ENCODE measurements at regions not wholly inside any gene's neighbourhood (a gene's known extent, or its start where the extent isn't known, plus 50 kb on each side); places are given as distances from the start of the nearest gene placed in this dataset.

- Histone ChIP-seq H3K79me2 (replicated peaks; ENCODE audit: insufficient read depth) (no peaks in the 10 kb centered on the region), H3K36me3 (ENCODE audit: insufficient read depth) (no peaks in the 10 kb centered on the region)
Observed at GRCh38 chr5:92807085-92807484, 773.9 kb downstream of the NR2F1-AS1 start.

More at GRCh38 chr5:92807085-92807484, 773.9 kb downstream of the NR2F1-AS1 start:
- H3F3A ChIP-seq (replicated peaks; ENCODE audit: low read depth) = no peaks in the 10 kb centered on the region
- H3K27me3 ChIP-seq (ENCODE audit: insufficient read depth) = no peaks in the 10 kb centered on the region
- no peak overlapping the region for H3K27ac ChIP-seq (ENCODE audit: low read depth)
- no peak for DNase-seq (ENCODE audit: low spot score)
- no peaks in the 10 kb centered on the region for H3K9me2 ChIP-seq (ENCODE audit: insufficient read depth)
- no peak overlapping the region for H2AFZ ChIP-seq
- no peak for ATAC-seq
- Mint-ChIP-seq H3K27ac (no peak overlapping the region), H3K9me3 (no peaks in the 10 kb centered on the region), H3K36me3 (ENCODE audit: low read depth) (no peaks in the 10 kb centered on the region), H3K4me3 (no peak overlapping the region), H3K27me3 (ENCODE audit: insufficient read depth, low read depth, poor library complexity) (no peaks in the 10 kb centered on the region), H3K4me1 (no peaks in the 10 kb centered on the region; the same call in 2 of the 3 replicates)
- H4K20me1 ChIP-seq (replicated peaks; ENCODE audit: insufficient read depth) = no peaks in the 10 kb centered on the region
- TF ChIP-seq, protein P1, sequence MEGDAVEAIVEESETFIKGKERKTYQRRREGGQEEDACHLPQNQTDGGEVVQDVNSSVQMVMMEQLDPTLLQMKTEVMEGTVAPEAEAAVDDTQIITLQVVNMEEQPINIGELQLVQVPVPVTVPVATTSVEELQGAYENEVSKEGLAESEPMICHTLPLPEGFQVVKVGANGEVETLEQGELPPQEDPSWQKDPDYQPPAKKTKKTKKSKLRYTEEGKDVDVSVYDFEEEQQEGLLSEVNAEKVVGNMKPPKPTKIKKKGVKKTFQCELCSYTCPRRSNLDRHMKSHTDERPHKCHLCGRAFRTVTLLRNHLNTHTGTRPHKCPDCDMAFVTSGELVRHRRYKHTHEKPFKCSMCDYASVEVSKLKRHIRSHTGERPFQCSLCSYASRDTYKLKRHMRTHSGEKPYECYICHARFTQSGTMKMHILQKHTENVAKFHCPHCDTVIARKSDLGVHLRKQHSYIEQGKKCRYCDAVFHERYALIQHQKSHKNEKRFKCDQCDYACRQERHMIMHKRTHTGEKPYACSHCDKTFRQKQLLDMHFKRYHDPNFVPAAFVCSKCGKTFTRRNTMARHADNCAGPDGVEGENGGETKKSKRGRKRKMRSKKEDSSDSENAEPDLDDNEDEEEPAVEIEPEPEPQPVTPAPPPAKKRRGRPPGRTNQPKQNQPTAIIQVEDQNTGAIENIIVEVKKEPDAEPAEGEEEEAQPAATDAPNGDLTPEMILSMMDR (conservative IDR thresholded peaks at IDR 0.05; ENCODE audit: low read depth in 2 of 2) = no peak
- no peak for TF ChIP-seq CREB1 (CRISPR knock-in tag; IDR thresholded peaks at IDR 0.05; ENCODE audit: low read depth)
- TF ChIP-seq STAT1 (IDR thresholded peaks at IDR 0.05; ENCODE audit: unreplicated experiment) = no peak
- no peak for TF ChIP-seq EZH2 (IDR thresholded peaks at IDR 0.05; ENCODE audit: low read depth, unreplicated experiment)
- TF ChIP-seq, protein P2, sequence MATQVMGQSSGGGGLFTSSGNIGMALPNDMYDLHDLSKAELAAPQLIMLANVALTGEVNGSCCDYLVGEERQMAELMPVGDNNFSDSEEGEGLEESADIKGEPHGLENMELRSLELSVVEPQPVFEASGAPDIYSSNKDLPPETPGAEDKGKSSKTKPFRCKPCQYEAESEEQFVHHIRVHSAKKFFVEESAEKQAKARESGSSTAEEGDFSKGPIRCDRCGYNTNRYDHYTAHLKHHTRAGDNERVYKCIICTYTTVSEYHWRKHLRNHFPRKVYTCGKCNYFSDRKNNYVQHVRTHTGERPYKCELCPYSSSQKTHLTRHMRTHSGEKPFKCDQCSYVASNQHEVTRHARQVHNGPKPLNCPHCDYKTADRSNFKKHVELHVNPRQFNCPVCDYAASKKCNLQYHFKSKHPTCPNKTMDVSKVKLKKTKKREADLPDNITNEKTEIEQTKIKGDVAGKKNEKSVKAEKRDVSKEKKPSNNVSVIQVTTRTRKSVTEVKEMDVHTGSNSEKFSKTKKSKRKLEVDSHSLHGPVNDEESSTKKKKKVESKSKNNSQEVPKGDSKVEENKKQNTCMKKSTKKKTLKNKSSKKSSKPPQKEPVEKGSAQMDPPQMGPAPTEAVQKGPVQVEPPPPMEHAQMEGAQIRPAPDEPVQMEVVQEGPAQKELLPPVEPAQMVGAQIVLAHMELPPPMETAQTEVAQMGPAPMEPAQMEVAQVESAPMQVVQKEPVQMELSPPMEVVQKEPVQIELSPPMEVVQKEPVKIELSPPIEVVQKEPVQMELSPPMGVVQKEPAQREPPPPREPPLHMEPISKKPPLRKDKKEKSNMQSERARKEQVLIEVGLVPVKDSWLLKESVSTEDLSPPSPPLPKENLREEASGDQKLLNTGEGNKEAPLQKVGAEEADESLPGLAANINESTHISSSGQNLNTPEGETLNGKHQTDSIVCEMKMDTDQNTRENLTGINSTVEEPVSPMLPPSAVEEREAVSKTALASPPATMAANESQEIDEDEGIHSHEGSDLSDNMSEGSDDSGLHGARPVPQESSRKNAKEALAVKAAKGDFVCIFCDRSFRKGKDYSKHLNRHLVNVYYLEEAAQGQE (IDR thresholded peaks at IDR 0.05; ENCODE audit: unreplicated experiment) = no peak
- no peak for TF ChIP-seq POLR2AphosphoS5 (IDR thresholded peaks at IDR 0.05; ENCODE audit: low read depth)
- no peak for TF ChIP-seq ZNF114 (CRISPR knock-in tag; IDR thresholded peaks at IDR 0.05)
- no peak for TF ChIP-seq EZH2phosphoT487 (IDR thresholded peaks at IDR 0.05; ENCODE audit: unreplicated experiment)
- no peak for TF ChIP-seq ZNF331 (CRISPR knock-in tag; IDR thresholded peaks at IDR 0.05; ENCODE audit: low read depth)
- TF ChIP-seq, protein P3, sequence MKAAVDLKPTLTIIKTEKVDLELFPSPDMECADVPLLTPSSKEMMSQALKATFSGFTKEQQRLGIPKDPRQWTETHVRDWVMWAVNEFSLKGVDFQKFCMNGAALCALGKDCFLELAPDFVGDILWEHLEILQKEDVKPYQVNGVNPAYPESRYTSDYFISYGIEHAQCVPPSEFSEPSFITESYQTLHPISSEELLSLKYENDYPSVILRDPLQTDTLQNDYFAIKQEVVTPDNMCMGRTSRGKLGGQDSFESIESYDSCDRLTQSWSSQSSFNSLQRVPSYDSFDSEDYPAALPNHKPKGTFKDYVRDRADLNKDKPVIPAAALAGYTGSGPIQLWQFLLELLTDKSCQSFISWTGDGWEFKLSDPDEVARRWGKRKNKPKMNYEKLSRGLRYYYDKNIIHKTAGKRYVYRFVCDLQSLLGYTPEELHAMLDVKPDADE (IDR thresholded peaks at IDR 0.05) = no peak
- TF ChIP-seq NANOG (IDR thresholded peaks at IDR 0.05; ENCODE audit: borderline replicate concordance) = no peak
- TF ChIP-seq, protein P4, sequence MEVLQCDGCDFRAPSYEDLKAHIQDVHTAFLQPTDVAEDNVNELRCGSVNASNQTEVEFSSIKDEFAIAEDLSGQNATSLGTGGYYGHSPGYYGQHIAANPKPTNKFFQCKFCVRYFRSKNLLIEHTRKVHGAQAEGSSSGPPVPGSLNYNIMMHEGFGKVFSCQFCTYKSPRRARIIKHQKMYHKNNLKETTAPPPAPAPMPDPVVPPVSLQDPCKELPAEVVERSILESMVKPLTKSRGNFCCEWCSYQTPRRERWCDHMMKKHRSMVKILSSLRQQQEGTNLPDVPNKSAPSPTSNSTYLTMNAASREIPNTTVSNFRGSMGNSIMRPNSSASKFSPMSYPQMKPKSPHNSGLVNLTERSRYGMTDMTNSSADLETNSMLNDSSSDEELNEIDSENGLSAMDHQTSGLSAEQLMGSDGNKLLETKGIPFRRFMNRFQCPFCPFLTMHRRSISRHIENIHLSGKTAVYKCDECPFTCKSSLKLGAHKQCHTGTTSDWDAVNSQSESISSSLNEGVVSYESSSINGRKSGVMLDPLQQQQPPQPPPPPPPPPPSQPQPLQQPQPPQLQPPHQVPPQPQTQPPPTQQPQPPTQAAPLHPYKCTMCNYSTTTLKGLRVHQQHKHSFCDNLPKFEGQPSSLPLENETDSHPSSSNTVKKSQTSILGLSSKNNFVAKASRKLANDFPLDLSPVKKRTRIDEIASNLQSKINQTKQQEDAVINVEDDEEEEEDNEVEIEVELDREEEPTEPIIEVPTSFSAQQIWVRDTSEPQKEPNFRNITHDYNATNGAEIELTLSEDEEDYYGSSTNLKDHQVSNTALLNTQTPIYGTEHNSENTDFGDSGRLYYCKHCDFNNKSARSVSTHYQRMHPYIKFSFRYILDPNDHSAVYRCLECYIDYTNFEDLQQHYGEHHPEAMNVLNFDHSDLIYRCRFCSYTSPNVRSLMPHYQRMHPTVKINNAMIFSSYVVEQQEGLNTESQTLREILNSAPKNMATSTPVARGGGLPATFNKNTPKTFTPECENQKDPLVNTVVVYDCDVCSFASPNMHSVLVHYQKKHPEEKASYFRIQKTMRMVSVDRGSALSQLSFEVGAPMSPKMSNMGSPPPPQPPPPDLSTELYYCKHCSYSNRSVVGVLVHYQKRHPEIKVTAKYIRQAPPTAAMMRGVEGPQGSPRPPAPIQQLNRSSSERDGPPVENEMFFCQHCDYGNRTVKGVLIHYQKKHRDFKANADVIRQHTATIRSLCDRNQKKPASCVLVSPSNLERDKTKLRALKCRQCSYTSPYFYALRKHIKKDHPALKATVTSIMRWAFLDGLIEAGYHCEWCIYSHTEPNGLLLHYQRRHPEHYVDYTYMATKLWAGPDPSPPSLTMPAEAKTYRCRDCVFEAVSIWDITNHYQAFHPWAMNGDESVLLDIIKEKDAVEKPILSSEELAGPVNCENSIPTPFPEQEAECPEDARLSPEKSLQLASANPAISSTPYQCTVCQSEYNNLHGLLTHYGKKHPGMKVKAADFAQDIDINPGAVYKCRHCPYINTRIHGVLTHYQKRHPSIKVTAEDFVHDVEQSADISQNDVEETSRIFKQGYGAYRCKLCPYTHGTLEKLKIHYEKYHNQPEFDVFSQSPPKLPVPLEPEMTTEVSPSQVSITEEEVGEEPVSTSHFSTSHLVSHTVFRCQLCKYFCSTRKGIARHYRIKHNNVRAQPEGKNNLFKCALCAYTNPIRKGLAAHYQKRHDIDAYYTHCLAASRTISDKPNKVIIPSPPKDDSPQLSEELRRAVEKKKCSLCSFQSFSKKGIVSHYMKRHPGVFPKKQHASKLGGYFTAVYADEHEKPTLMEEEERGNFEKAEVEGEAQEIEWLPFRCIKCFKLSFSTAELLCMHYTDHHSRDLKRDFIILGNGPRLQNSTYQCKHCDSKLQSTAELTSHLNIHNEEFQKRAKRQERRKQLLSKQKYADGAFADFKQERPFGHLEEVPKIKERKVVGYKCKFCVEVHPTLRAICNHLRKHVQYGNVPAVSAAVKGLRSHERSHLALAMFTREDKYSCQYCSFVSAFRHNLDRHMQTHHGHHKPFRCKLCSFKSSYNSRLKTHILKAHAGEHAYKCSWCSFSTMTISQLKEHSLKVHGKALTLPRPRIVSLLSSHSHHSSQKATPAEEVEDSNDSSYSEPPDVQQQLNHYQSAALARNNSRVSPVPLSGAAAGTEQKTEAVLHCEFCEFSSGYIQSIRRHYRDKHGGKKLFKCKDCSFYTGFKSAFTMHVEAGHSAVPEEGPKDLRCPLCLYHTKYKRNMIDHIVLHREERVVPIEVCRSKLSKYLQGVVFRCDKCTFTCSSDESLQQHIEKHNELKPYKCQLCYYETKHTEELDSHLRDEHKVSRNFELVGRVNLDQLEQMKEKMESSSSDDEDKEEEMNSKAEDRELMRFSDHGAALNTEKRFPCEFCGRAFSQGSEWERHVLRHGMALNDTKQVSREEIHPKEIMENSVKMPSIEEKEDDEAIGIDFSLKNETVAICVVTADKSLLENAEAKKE (CRISPR knock-in tag; IDR thresholded peaks at IDR 0.05) = no peak
- TF ChIP-seq JUNB (IDR thresholded peaks at IDR 0.05; ENCODE audit: unreplicated experiment) = no peak
- H3K4me1 ChIP-seq (ENCODE audit: insufficient read depth) = no peaks in the 10 kb centered on the region
- H3K4me3 ChIP-seq = no peak overlapping the region
- no peak overlapping the region for H3K4me2 ChIP-seq

Data from GM23338 (cell line).